Fibroblast of lung (primary cell): ENCODE measurements at regions not wholly inside any gene's neighbourhood (a gene's known extent, or its start where the extent isn't known, plus 50 kb on each side); places are given as distances from the start of the nearest gene placed in this dataset.

ENCODE experiments used
- EZH2 ChIP-seq: IDR thresholded peaks from 2 replicates; pipeline ENCODE4 v1.5.1; 2012; ENCODE audit warnings: low read length, control low read depth, mild to moderate bottlenecking; ENCODE audit errors: missing control alignments
- TF ChIP-seq, protein P1 (sequence below), 2 donors: IDR thresholded peaks in 1 of 2; conservative IDR thresholded peaks in 1 of 2; 1 replicate in 1 of 2; 2 replicates in 1 of 2; pipeline ENCODE4 v1.5.1; 2011 to 2012; ENCODE audit warnings: low read length in 2 of 2, control low read depth in 1 of 2, inconsistent platforms in 1 of 2, low read depth in 1 of 2, mild to moderate bottlenecking in 1 of 2

DNA sequence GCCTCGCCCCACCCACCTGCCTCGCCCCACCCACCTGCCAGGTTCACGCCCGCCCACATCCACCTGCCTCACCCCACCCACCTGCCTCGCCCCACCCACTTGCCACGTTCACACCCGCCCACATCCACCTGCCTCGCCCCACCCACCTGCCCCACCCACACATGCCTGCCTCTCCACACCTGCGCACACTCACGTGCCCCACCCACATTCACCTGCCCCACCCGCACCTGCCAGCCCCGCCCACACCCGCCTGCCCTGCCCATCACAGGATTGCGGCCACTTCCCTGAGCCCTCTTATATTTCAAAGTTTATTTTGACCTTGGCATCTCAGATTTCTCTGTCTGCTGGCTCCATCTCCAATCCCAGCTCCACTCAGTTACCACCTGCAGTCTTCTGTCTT is 217.5 kb upstream of the SOX11 start:
- TF ChIP-seq, protein P1, sequence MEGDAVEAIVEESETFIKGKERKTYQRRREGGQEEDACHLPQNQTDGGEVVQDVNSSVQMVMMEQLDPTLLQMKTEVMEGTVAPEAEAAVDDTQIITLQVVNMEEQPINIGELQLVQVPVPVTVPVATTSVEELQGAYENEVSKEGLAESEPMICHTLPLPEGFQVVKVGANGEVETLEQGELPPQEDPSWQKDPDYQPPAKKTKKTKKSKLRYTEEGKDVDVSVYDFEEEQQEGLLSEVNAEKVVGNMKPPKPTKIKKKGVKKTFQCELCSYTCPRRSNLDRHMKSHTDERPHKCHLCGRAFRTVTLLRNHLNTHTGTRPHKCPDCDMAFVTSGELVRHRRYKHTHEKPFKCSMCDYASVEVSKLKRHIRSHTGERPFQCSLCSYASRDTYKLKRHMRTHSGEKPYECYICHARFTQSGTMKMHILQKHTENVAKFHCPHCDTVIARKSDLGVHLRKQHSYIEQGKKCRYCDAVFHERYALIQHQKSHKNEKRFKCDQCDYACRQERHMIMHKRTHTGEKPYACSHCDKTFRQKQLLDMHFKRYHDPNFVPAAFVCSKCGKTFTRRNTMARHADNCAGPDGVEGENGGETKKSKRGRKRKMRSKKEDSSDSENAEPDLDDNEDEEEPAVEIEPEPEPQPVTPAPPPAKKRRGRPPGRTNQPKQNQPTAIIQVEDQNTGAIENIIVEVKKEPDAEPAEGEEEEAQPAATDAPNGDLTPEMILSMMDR (conservative IDR thresholded peaks at IDR 0.05 in 1 of 2, IDR thresholded peaks at IDR 0.05 in 1 of 2; ENCODE audit: low read depth in 1 of 2, low read length in 2 of 2), result no peak
- no peak for TF ChIP-seq EZH2
